Thoracic aorta (tissue), 2 donors: ENCODE measurements at regions not wholly inside any gene's neighbourhood (a gene's known extent, or its start where the extent isn't known, plus 50 kb on each side); places are given as distances from the start of the nearest gene placed in this dataset.
"Not testable (repeated sequence)": the region's sequence is repeated elsewhere in the genome, so short reads cannot be mapped to it uniquely, and the experiment has no call there.

Source experiments
- ATAC-seq: fragments of 150-250 bp; one replicate; pipeline ENCODE4 v1.8.0; 2017; ENCODE audit warnings: low read depth; ENCODE audit not compliant: insufficient number of reproducible peaks, low FRiP score
- DNase-seq: peaks from one replicate; pipeline ENCODE4 v3.0.0-alpha.2; 2020; ENCODE audit warnings: low spot score
- H3K27ac ChIP-seq, 2 donors: fragments of 200-600 bp; sonication (generic); 1 replicate in 1 of 2; 2 replicates in 1 of 2; pipeline ENCODE4 v1.5.1; 2016; ENCODE audit warnings: mild to moderate bottlenecking in 2 of 2, moderate library complexity in 2 of 2
- H3K27me3 ChIP-seq: fragments of 200-600 bp; sonication (generic); replicated peaks from 2 replicates; pipeline ENCODE4 v1.6.0; 2016; ENCODE audit warnings: mild to moderate bottlenecking; ENCODE audit not compliant: insufficient read depth
- H3K36me3 ChIP-seq: fragments of 200-600 bp; sonication (generic); one replicate; pipeline ENCODE4 v1.5.1; 2016
- H3K4me1 ChIP-seq, 2 donors: fragments of 200-600 bp; sonication (generic); 1 replicate in 1 of 2; 2 replicates in 1 of 2; pipeline versions ENCODE4 v1.5.1 to v1.6.0; 2016; ENCODE audit warnings: low read depth in 2 of 2, mild to moderate bottlenecking in 1 of 2; ENCODE audit not compliant: control insufficient read depth in 1 of 2
- H3K4me3 ChIP-seq: fragments of 200-600 bp; sonication (generic); 2 replicates; pipeline ENCODE4 v1.5.1; 2016; ENCODE audit warnings: mild to moderate bottlenecking
- H3K9me3 ChIP-seq: fragments of 200-600 bp; sonication (generic); 2 replicates; pipeline ENCODE4 v1.5.1; 2016
- CTCF ChIP-seq: fragments of 200-600 bp; sonication (generic); IDR thresholded peaks from one replicate; pipeline ENCODE4 v1.5.1; 2019; ENCODE audit warnings: antibody characterized with exemption

- no peak overlapping the region for H3K27ac ChIP-seq
- no peak overlapping the region for H3K4me3 ChIP-seq
- no peak for DNase-seq
- H3K9me3 ChIP-seq = no peaks in the 10 kb centered on the region
- H3K36me3 ChIP-seq = no peaks in the 10 kb centered on the region
- no peak for TF ChIP-seq CTCF
- ATAC-seq = no peak
- no peaks in the 10 kb centered on the region for H3K27me3 ChIP-seq
- no peaks in the 10 kb centered on the region for H3K4me1 ChIP-seq
These were observed 242.3 kb downstream of the CAAP1 start for GRCh38 chr9:26650325-26650724.

DNA sequence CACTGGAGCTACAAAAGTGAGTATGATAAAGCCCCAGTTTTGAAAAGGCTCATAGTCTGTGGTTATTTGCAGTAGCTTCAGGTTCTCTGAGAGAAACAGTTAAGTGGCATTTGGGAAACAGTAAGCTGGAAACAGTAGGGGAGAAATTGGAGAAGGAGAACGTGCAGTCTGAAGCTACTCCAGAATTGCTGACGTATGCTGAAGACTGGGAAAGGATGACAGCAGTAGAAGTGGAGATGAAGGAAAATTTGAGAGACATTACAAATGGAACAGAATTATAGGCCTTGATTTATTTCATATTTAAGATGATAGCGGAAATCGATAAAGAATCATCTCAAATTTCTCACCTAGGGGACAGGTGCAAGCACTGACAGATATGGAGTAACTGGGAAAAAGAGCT, 248.8 kb downstream of the CAAP1 start:
- TF ChIP-seq CTCF = no peak
- Histone ChIP-seq H3K27ac (no peak overlapping the region), H3K4me1 (no peaks in the 10 kb centered on the region), H3K4me3 (no peak overlapping the region), H3K9me3 (no peaks in the 10 kb centered on the region), H3K36me3 (no peaks in the 10 kb centered on the region), H3K27me3 (no peaks in the 10 kb centered on the region)
- no peak for DNase-seq
- ATAC-seq = no peak

GRCh38 chr9:26639761-26640160, 252.8 kb downstream of the CAAP1 start:
- H3K27ac ChIP-seq = no peak overlapping the region
- ATAC-seq = no peak

DNA sequence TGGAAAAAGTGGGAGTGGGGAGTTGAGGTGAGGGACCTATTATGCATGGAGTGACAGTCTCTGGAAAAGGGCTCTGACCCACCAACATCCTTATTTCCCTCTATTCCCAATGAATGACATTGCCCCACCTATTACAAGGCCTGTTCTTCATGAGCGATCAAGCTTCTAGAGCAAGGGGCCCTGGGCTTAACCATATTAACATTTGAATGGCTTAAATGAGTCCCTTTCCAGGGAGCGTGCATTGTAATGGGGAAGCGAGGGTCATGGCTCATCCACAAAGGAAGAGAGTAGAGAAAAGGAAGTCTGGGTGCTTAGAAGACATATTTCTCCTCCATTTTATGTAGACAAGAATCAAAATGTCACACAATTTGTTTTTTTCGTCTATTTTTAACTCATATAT, 255.5 kb downstream of the CAAP1 start:
- ATAC-seq (no peak), DNase-seq (no peak)
- H3K4me1 ChIP-seq = no peaks in the 10 kb centered on the region
- no peaks in the 10 kb centered on the region for H3K9me3 ChIP-seq
- no peaks in the 10 kb centered on the region for H3K36me3 ChIP-seq
- no peaks in the 10 kb centered on the region for H3K27me3 ChIP-seq
- no peak overlapping the region for H3K27ac ChIP-seq
- no peak overlapping the region for H3K4me3 ChIP-seq
- no peak for TF ChIP-seq CTCF

More at GRCh38 chr9:26639761-26640160, 252.8 kb downstream of the CAAP1 start:
- H3K27me3 ChIP-seq = no peaks in the 10 kb centered on the region
- H3K4me1 ChIP-seq = no peaks in the 10 kb centered on the region
- H3K9me3 ChIP-seq = no peaks in the 10 kb centered on the region
- no peak overlapping the region for H3K4me3 ChIP-seq
- DNase-seq = no peak
- TF ChIP-seq CTCF = no peak
- no peaks in the 10 kb centered on the region for H3K36me3 ChIP-seq

DNA sequence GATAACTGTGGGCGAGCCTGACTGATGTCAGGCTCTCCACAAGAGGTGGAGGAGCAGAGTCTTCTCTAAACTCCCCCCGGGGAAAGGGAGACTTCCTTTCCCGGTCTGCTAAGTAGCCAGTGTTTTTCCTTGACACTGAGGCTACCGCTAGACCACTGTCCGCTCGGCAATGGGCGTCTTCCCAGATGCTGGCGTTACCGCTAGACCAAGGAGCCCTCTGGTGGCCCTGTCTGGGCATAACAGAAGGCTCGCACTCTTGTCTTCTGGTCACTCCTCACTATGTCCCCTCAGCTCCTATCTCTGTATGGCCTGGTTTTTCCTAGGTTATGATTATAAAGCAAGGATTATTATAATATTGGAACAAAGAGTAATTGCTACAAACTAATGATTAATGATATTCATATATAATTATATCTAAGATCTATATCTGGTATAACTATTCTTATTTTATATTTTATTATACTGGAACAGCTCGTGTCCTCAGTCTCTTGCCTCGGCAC, 278.7 kb downstream of the CAAP1 start:
- H3K27ac ChIP-seq, H3K36me3 ChIP-seq, DNase-seq, H3K27me3 ChIP-seq, H3K4me1 ChIP-seq, ATAC-seq, H3K4me3 ChIP-seq, H3K9me3 ChIP-seq: not testable (repeated sequence)
- TF ChIP-seq CTCF = peak; percentile 63
